SKM-1 (cell line): ENCODE measurements at regions not wholly inside any gene's neighbourhood (a gene's known extent, or its start where the extent isn't known, plus 50 kb on each side); places are given as distances from the start of the nearest gene placed in this dataset.
"Not testable (repeated sequence)": the region's sequence is repeated elsewhere in the genome, so short reads cannot be mapped to it uniquely, and the experiment has no call there.

Experiments
- DNase-seq: peaks from one replicate; lab custom pipeline; 2025; ENCODE audit not compliant: unreplicated experiment; lab: John Stamatoyannopoulos, UW

DNA sequence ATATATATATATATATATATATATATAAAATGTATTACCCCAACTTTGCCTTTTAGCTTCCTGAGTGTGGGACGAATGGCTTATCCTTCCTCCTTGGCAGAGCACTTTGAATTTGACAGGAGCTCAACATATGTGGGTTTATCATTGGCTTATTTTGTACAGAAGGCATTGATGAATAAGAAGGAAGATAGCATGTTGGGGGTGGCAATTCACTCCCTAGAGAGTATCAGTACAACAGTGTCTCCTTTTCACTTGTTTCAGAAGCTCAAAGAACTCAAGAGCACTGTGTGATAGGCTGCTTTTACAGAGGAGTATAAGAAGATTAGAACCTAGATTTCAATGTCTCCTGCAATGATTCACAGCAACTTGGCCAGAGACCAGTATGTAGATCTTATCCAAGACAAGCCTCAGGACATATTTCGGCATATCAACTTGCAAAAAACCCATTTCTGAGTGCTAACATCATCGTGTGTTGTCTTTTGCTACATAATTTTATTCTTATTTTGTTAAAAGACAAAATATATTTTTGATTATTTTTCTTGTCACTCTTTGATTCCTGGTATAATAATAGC, 345.8 kb downstream of the SOCS6 start:
- DNase-seq, result no peak

DNA sequence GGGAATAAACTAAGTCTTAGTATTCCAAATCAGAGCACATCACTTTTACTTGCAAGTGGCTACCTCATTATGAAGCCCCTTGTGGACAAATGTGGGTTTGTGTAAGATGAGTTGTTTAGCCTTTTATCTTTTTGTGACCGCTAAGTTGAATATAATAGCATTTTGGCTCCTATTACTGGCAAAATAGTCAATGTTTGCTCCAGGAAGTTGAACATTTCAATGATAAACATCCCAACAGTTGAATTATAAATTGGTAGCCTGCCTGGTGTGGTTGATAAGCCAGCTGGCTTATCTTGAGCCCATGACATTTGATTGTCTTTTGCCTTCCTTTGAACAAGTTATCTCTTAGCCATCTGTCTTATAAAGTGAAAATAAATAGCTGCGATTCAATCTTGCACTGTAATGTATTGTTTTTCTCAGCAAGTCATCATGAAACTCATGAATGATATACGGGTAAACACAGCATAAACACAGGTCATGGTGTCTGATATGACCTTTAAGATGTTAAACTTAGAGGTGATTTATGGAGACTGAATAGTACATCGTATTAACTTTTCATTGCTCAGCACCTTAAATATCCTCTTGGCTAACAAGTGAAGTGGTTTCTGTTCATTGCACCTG, 338.4 kb downstream of the SOCS6 start:
- DNase-seq, result no peak

DNA sequence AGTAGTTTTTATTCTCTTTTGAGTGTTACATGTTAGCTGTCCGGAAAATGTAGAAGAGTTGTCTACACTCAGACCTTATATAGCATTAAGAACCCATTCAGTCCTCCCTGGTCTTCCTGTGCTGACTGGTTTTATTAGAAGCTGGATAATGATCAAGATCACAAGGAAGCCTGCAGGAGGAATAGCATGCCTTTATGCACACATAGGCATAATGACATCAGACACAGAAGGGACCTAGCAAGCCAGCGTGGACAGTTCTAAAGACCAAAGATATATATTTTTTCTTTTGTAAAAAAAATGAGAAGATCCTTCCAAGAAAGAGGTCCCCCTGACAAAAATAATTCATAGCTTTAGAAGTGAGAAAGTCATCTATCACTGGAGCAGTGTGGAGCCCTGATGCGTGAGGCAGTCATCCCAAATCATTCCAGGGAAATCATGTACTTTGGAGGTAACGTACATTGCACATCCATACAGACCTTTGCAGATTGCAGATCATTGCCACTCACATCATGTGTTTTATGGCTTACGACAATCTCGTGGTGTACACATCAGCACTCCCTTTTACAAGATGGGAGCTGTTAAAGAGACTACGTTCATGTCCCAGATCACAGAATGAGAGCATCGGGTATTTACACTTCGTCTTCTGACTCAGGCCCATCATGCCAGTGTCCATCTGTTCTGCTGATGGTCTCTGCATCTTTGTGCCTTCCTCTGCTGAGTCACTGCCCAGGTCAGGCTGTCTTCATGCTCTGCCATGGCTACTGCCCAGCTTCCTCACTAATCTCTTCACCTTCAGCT, 334.0 kb downstream of the SOCS6 start:
- no peak for DNase-seq

GRCh38 chr18:70621710-70622109, 332.9 kb downstream of the SOCS6 start:
- DNase-seq, result no peak

- DNase-seq, result no peak
Observed at GRCh38 chr18:70620837-70621612, 332.2 kb downstream of the SOCS6 start.

DNA sequence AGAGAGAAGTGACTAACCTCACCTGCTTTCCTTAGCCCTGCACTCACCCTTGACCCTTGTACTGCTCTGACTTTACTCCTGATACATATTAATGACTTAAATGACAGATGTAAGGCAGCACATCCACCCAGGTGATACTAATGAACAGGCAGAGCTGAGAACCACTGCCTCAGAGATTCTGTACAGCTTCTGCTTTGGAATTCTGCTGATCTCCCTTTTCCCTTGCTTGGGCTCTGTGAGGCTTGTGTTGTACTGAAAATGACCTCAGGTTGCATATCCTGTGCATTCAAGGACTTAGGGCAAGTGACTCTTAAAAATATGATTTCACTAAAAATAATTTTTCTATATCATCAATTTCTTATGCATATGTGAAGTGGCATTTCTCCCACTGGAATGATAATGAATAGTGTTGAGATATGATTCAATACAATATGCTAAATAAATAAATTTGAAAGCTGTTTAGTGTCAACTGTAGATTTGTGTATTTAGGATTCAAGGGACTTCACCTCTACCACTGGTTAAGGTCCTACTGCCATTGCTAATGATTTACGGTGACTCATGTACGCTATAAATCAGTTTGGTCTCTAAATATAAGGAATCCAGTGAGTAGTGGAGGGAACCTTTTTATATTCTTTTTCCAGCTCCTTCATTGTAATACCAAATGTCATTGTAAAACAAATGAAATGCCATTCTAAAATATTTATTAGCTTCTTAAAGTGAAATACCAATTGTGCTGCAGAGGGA, 328.3 kb downstream of the SOCS6 start:
- DNase-seq, result no peak

GRCh38 chr18:70600225-70600925, 311.5 kb downstream of the SOCS6 start:
- no peak for DNase-seq

- no peak for DNase-seq
Observed at GRCh38 chr18:70598406-70598805, 309.6 kb downstream of the SOCS6 start.

GRCh38 chr18:70582981-70583380, 294.1 kb downstream of the SOCS6 start:
- no peak for DNase-seq

DNA sequence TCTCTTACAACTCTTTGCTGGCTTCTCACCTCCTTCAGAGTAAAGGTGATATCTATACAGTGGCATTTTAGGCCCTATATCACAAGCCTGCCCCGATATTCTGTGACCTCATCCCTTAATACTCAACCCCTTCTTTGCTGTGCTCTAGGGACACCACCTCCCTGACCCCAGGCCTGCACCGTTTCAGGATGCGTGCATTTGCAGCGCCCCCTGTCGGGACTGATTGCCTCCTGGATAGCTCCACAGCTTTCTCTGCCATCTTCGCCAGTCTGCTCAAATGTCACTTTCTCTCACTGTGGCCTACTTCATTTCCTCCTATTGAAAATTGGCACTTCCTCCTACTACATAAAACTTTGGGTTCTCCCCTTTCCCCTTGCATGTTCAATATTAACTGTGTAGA, 289.6 kb downstream of the SOCS6 start:
- DNase-seq, result no peak

DNA sequence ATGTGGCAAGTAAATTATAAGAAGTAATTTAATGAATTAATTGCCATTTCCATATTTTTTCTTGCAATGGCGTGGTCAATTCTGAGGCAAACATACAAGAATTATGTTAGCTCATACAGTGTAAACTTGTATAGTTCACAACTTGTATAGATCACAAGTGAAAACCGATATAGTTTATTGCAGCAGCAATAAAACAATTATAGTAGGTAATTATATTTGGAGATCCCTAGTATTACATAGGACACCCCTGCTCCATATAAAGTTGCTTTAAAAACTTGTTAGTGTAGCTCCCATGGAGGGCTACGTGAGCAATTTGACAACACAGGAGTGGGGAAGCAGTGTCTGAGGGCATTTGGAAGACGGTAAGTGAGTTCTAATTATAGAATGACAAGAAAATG, 288.2 kb downstream of the SOCS6 start:
- DNase-seq, result no peak

GRCh38 chr18:70576276-70577022, 287.6 kb downstream of the SOCS6 start:
- DNase-seq, result no peak

GRCh38 chr18:70574951-70575350, 286.1 kb downstream of the SOCS6 start:
- not testable (repeated sequence) for DNase-seq

GRCh38 chr18:70569647-70570046, 280.8 kb downstream of the SOCS6 start:
- not testable (repeated sequence) for DNase-seq

- no peak for DNase-seq
Observed at GRCh38 chr18:70559446-70559845, 270.6 kb downstream of the SOCS6 start.

DNA sequence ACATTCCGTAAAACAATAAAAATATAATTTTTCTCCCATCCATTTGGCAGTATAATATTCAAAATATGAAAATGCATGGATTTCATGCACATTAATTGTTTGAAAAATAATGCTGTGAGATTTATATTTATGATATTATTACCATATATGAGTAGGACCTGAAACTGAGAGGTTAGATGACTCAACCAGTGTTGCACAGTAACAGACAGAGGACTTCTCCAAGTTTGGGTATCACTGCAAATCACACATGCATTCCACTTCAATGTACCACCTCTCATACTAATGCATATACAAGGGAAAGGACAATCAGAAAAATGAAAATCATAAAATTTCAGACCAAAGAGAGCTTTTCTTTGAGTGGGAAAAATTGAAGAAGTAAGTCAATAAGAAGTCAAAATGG, 269.5 kb downstream of the SOCS6 start:
- no peak for DNase-seq

- DNase-seq, result no peak
Observed at GRCh38 chr18:70554854-70555445, 266.1 kb downstream of the SOCS6 start.

DNA sequence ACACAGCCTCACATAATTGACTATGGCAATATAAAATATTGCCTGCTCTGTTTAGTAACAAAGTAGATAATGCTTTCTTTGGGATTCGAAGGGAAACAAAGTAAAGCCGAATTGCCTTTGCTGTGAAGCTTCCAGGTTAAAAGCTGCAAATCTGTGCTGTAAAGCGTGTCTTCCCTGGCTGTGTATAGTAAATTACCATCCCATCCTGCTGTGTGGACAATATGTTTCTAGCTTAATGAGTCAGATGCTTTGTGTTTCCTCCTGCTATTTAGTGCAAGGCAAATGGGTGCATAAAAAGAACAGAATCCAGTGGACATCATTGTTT, 265.1 kb downstream of the SOCS6 start:
- no peak for DNase-seq

GRCh38 chr18:70553245-70553935, 264.5 kb downstream of the SOCS6 start:
- no peak for DNase-seq
